ENCODE measurements at regions not wholly inside any gene's neighbourhood (a gene's known extent, or its start where the extent isn't known, plus 50 kb on each side); places are given as distances from the start of the nearest gene placed in this dataset.
"Not testable (repeated sequence)": the region's sequence is repeated elsewhere in the genome, so short reads cannot be mapped to it uniquely, and the experiment has no call there.

GRCh38 chr11:67940440-67940839 lies 63.5 kb downstream of the UNC93B1 start:
- H3K9ac ChIP-seq (replicated peaks in 1 of 4; ENCODE audit: extremely low read depth in 1 of 4, low read depth in 3 of 4, low read length in 3 of 4); H3K79me2 ChIP-seq (ENCODE audit: control insufficient read depth in 1 of 2, insufficient read depth in 2 of 2, low read length in 2 of 2); H2AFZ ChIP-seq (ENCODE audit: low read length); H2BK5ac ChIP-seq (ENCODE audit: low read depth, low read length); H4K91ac ChIP-seq (replicated peaks; ENCODE audit: insufficient read length, low read length); H2BK120ac ChIP-seq (replicated peaks; ENCODE audit: low read depth, low read length); H3K27ac ChIP-seq (ENCODE audit: low read depth, low read length); H3K27me3 ChIP-seq (replicated peaks in 1 of 4; ENCODE audit: control insufficient read depth in 3 of 4, extremely low read depth in 1 of 4, insufficient read depth in 3 of 4, low read length in 3 of 4); FAIRE-seq; H3K18ac ChIP-seq (ENCODE audit: extremely low read depth, low read length); H2AK5ac ChIP-seq (ENCODE audit: low read depth, low read length); H4K8ac ChIP-seq (ENCODE audit: extremely low read depth, insufficient read depth, low read length); H3K23me2 ChIP-seq (ENCODE audit: low read depth, low read length); H2BK20ac ChIP-seq (ENCODE audit: low read length); H4K5ac ChIP-seq (ENCODE audit: insufficient read length, low read depth, low read length); CTCF ChIA-PET (ENCODE audit: partially characterized antibody); POLR2A ChIA-PET (ENCODE audit: partially characterized antibody); H2BK15ac ChIP-seq (ENCODE audit: low read length); H3K36me3 ChIP-seq (ENCODE audit: control insufficient read depth in 2 of 4, insufficient read depth in 4 of 4, low read length in 3 of 4); H3K56ac ChIP-seq (replicated peaks; ENCODE audit: insufficient read length, low read depth, low read length); H3K4ac ChIP-seq (replicated peaks; ENCODE audit: insufficient read length, low read depth, low read length); H3K4me3 ChIP-seq (ENCODE audit: extremely low read depth in 1 of 4, insufficient read depth in 2 of 4, low read depth in 3 of 4, low read length in 4 of 4); H3K4me2 ChIP-seq (ENCODE audit: insufficient read depth in 1 of 2, low read depth in 2 of 2, low read length in 2 of 2); H3K79me1 ChIP-seq (ENCODE audit: low read depth, low read length); H4K20me1 ChIP-seq (replicated peaks in 1 of 2; ENCODE audit: control insufficient read depth in 1 of 2, insufficient read depth in 2 of 2, low read length in 2 of 2); H3K23ac ChIP-seq (ENCODE audit: insufficient read length); H3K9me3 ChIP-seq (ENCODE audit: insufficient read depth in 2 of 2, low read depth in 1 of 2, low read length in 1 of 2); H3K14ac ChIP-seq (ENCODE audit: insufficient read length); H3K4me1 ChIP-seq (replicated peaks in 1 of 4; ENCODE audit: control insufficient read depth in 3 of 4, insufficient read depth in 4 of 4, low read length in 3 of 4); DNase-seq (ENCODE audit: low read depth in 1 of 2, low spot score in 2 of 2); H2BK12ac ChIP-seq (ENCODE audit: low read depth, low read length): not testable (repeated sequence)
- 80% methylated on average over 1 of the region's 2 CpGs; no CpG with 5 or more reads in 1 of the 2 experiments for WGBS, 2 experiments (ENCODE audit: extremely low coverage in 1 of 2, insufficient coverage in 1 of 2, insufficient read length in 1 of 2, insufficient replicate concordance in 2 of 2, low coverage in 1 of 2, low lambda C conversion rate in 2 of 2, missing lambda C conversion rate in 1 of 2)

Data from H1 (cell line).